AG09319 (cell line): ENCODE measurements at regions not wholly inside any gene's neighbourhood (a gene's known extent, or its start where the extent isn't known, plus 50 kb on each side); places are given as distances from the start of the nearest gene placed in this dataset.

Experiments
- DNase-seq: peaks from one replicate; pipeline ENCODE4 v3.0.0-alpha.2; 2010; ENCODE audit warnings: low read depth; ENCODE audit errors: extremely low read depth
- CTCF ChIP-seq: IDR thresholded peaks from 2 replicates; pipeline ENCODE4 v1.5.1; 2011; ENCODE audit warnings: low read depth, mild to moderate bottlenecking, inconsistent platforms, low read length, moderate library complexity

- TF ChIP-seq CTCF: no peak
- DNase-seq: no peak
Observed at GRCh38 chr4:129600898-129601297, 504.9 kb downstream of the C4orf33 start.

- no peak for TF ChIP-seq CTCF
- DNase-seq: no peak
Observed at GRCh38 chr4:129602447-129602846, 506.5 kb downstream of the C4orf33 start.

- DNase-seq: no peak
- no peak for TF ChIP-seq CTCF
Observed at GRCh38 chr4:129603241-129603931, 507.4 kb downstream of the C4orf33 start.

- TF ChIP-seq CTCF: no peak
- DNase-seq: no peak
Observed at GRCh38 chr4:129604632-129605255, 508.8 kb downstream of the C4orf33 start.

- DNase-seq: no peak
- TF ChIP-seq CTCF: no peak
Observed at GRCh38 chr4:129614611-129615010, 518.7 kb downstream of the C4orf33 start.

- no peak for TF ChIP-seq CTCF
- no peak for DNase-seq
Observed at GRCh38 chr4:129622566-129622965, 526.6 kb downstream of the C4orf33 start.

GRCh38 chr4:129623233-129623875 lies 527.4 kb downstream of the C4orf33 start:
- DNase-seq: no peak
- no peak for TF ChIP-seq CTCF
